ENCODE measurements at regions not wholly inside any gene's neighbourhood (a gene's known extent, or its start where the extent isn't known, plus 50 kb on each side); places are given as distances from the start of the nearest gene placed in this dataset.

DNA sequence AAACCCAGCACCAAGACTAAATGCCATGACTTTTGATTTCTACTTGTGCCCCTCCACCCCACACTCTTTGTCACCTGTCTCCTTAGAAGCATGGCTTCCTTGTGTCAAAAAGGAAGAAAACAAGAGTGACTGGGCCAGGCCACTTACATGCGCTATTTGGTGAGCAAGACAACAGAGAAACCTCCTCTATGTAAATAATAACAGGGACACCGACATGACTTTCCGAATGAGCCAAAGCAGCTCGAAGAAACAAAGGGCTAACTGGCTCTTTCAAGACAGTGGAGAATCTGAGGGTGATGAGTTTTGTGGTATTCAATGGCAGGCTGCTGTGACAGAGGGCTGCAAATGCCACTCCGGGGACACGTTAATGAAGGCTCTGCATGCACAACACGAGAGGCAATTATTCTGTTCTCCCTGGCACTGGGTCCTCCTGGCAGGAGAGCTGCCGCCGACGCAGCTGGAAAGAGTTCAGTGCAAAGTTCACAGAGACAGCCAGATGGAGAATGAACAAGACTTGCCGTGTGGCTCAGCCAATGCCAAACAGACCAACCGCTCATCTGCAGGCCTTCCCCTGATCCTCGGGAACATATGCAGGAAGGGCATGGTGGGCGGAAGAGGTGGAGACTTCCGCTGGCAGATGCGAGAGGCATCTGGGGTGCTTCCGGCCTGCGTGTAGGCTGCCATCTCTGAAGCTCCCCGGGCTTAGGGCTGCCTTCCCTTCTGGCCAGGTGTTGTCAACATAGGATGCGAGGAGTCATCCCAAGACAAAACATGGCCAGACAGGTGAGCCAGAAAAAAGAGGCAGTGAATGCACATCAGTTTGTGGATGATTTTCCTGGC lies 59.1 kb upstream of the SMNDC1 start:
- Histone ChIP-seq H3K9me3 (ENCODE audit: control insufficient read depth in 2 of 2, low read length in 2 of 2) (no peaks in the 10 kb centered on the region), H3K36me3 (ENCODE audit: control insufficient read depth in 2 of 2, insufficient read depth in 2 of 2, low read length in 2 of 2) (no peaks in the 10 kb centered on the region), H3K27ac (ENCODE audit: low read length) (no peak overlapping the region), H3K4me1 (ENCODE audit: control insufficient read depth, insufficient read depth, low read length) (peaks cover 6% of the 10 kb centered on the region), H3K9ac (ENCODE audit: low read length in 2 of 2) (no peak overlapping the region), H3K27me3 (ENCODE audit: control insufficient read depth in 1 of 2, insufficient read depth in 2 of 2, low read length in 2 of 2) (no peaks in the 10 kb centered on the region), H3K4me3 (ENCODE audit: low read length in 2 of 2) (no peak overlapping the region)

DNA sequence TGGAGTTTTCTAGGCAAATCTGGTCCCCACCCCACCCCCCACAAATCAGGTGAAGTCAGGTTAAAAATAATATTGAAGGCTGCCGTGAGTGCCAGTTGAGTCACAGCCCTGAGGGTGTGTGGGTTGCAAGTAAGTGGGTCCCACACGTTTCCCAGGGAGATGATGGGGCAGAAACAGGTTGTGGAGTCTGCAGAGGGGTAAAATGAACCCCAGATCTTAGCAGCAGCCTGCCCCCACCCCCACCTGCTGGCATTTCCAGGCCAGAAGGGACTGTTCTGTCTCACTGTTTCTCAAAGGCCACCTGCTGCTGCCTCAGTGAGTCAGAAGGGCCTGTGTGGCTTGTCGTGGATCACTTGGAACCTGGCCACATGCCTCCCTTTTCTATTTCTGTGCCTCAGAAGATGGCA lies 59.8 kb upstream of the SMNDC1 start:
- Histone ChIP-seq H3K4me1 (ENCODE audit: control insufficient read depth, insufficient read depth, low read length) (no peaks in the 10 kb centered on the region), H3K4me3 (ENCODE audit: low read length in 2 of 2) (no peak overlapping the region)

DNA sequence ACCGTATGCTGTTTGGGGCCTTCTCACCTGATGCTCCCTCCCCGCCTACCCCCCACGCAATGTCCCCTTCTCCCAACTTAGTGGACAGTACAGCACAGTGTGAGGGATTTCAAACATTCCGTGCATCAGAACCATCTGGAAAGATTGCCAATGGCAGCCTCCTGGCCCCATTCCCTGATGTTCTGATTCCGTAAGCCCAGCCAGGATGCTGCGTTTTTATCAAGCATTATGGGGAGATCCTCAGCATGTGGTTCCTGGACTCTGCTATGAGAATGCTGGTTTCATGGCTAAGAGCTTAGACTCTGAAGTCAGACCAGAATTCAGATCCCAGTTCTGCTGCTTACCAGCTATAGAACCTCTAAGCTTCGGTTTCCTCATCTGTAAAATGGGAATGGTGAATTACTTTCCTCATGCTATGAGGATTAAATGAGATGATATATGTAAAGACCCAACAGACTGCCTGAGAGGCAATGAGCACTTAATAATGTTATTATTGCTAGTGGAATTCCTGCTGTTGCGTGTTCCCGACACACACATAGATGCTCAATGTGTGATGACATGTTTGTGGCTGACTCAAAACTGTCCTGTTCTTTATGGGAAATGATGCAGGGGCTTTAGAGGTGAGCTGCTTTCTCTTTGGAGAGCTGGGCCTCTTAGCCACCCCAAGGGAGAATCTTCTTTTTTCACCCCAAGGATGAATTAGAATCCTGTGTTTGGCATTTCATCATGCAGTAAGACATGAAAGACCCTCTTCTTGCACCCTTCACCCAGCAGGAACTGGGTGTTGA lies 60.8 kb upstream of the SMNDC1 start:
- H3K27me3 ChIP-seq (ENCODE audit: control insufficient read depth in 1 of 2, insufficient read depth in 2 of 2, low read length in 2 of 2): no peaks in the 10 kb centered on the region
- H3K36me3 ChIP-seq (ENCODE audit: control insufficient read depth in 2 of 2, insufficient read depth in 2 of 2, low read length in 2 of 2): no peaks in the 10 kb centered on the region
- no peaks in the 10 kb centered on the region for H3K9me3 ChIP-seq (ENCODE audit: control insufficient read depth in 2 of 2, low read length in 2 of 2)
- H3K27ac ChIP-seq (ENCODE audit: low read length): no peak overlapping the region
- no peak overlapping the region for H3K4me3 ChIP-seq (ENCODE audit: low read length in 2 of 2)
- H3K9ac ChIP-seq (ENCODE audit: low read length in 2 of 2): no peak overlapping the region
- H3K4me1 ChIP-seq (ENCODE audit: control insufficient read depth, insufficient read depth, low read length): no peaks in the 10 kb centered on the region

More for the DNA sequence above, 59.8 kb upstream of the SMNDC1 start:
- Histone ChIP-seq H3K9ac (ENCODE audit: low read length in 2 of 2) (no peak overlapping the region), H3K27me3 (ENCODE audit: control insufficient read depth in 1 of 2, insufficient read depth in 2 of 2, low read length in 2 of 2) (no peaks in the 10 kb centered on the region), H3K36me3 (ENCODE audit: control insufficient read depth in 2 of 2, insufficient read depth in 2 of 2, low read length in 2 of 2) (no peaks in the 10 kb centered on the region), H3K27ac (ENCODE audit: low read length) (no peak overlapping the region), H3K9me3 (ENCODE audit: control insufficient read depth in 2 of 2, low read length in 2 of 2) (no peaks in the 10 kb centered on the region)

DNA sequence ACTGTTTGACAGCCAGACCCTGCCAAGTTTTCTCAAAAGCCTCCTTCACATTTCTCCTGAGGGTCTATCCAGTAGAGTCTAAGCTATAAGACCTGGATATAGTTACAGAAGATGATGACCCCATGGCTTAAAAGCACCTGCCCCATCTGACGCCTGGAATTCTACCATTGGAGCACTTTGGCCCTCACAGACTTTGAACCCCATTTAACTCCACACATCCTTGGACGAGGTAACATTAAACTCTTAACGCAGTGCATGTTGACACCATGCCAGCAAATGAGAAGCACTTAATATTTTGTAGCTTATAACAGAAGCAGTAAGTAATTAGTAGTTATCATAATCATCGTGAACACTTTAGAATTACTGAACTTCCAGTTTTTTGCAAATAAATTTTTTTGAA lies 61.9 kb upstream of the SMNDC1 start:
- no peaks in the 10 kb centered on the region for H3K4me1 ChIP-seq (ENCODE audit: control insufficient read depth, insufficient read depth, low read length)
- no peaks in the 10 kb centered on the region for H3K36me3 ChIP-seq (ENCODE audit: control insufficient read depth in 2 of 2, insufficient read depth in 2 of 2, low read length in 2 of 2)
- H3K4me3 ChIP-seq (ENCODE audit: low read length in 2 of 2): no peak overlapping the region
- no peak overlapping the region for H3K27ac ChIP-seq (ENCODE audit: low read length)
- no peaks in the 10 kb centered on the region for H3K27me3 ChIP-seq (ENCODE audit: control insufficient read depth in 1 of 2, insufficient read depth in 2 of 2, low read length in 2 of 2)
- H3K9ac ChIP-seq (ENCODE audit: low read length in 2 of 2): no peak overlapping the region
- no peaks in the 10 kb centered on the region for H3K9me3 ChIP-seq (ENCODE audit: control insufficient read depth in 2 of 2, low read length in 2 of 2)

DNA sequence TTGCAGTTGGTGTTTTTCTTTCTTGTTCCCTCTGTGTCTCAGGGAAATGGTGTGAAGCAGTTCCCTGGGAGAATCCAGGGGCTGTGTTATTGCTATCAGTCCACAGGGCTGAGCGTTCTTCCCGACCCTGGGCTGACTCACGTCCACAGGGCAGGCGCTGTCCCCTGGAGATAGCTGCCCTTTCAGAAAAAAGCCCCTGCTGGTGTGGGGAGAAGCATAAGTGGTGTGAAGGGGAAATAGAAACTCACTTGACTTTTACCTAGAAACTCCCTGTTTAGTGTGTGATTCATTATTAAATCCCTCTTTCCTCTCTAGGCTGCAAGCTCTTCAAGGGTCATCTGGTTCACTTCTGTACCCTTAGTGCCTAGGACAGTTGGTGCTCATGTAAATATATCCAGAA lies 63.3 kb upstream of the SMNDC1 start:
- Histone ChIP-seq H3K4me3 (ENCODE audit: low read length in 2 of 2) (no peak overlapping the region), H3K9ac (ENCODE audit: low read length in 2 of 2) (no peak overlapping the region), H3K9me3 (ENCODE audit: control insufficient read depth in 2 of 2, low read length in 2 of 2) (no peaks in the 10 kb centered on the region), H3K27me3 (ENCODE audit: control insufficient read depth in 1 of 2, insufficient read depth in 2 of 2, low read length in 2 of 2) (no peaks in the 10 kb centered on the region), H3K27ac (ENCODE audit: low read length) (no peak overlapping the region), H3K36me3 (ENCODE audit: control insufficient read depth in 2 of 2, insufficient read depth in 2 of 2, low read length in 2 of 2) (no peaks in the 10 kb centered on the region), H3K4me1 (ENCODE audit: control insufficient read depth, insufficient read depth, low read length) (no peaks in the 10 kb centered on the region)

DNA sequence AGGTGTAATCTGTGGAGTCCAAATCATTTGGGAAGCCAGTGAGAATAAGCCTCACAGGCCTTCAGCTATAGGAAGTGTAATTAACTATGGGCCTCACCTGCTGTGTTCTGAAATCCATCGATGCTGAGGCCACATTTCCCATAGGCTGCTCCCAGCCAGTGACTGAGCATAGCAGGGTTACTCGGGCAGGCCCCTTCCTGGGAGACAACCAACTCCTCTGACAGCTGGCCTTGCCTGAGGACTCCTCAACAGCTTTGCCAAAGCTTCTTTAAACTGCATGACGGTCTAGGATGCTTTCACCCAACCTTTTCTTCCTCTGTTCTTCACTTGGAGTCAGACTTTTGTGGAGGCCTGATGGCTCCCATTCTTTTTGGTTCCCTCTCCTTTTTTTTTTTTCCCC lies 63.8 kb upstream of the SMNDC1 start:
- Histone ChIP-seq H3K4me1 (ENCODE audit: control insufficient read depth, insufficient read depth, low read length) (no peaks in the 10 kb centered on the region), H3K9me3 (ENCODE audit: control insufficient read depth in 2 of 2, low read length in 2 of 2) (no peaks in the 10 kb centered on the region), H3K4me3 (ENCODE audit: low read length in 2 of 2) (no peak overlapping the region), H3K36me3 (ENCODE audit: control insufficient read depth in 2 of 2, insufficient read depth in 2 of 2, low read length in 2 of 2) (no peaks in the 10 kb centered on the region), H3K27me3 (ENCODE audit: control insufficient read depth in 1 of 2, insufficient read depth in 2 of 2, low read length in 2 of 2) (no peaks in the 10 kb centered on the region), H3K27ac (ENCODE audit: low read length) (no peak overlapping the region), H3K9ac (ENCODE audit: low read length in 2 of 2) (no peak overlapping the region)

DNA sequence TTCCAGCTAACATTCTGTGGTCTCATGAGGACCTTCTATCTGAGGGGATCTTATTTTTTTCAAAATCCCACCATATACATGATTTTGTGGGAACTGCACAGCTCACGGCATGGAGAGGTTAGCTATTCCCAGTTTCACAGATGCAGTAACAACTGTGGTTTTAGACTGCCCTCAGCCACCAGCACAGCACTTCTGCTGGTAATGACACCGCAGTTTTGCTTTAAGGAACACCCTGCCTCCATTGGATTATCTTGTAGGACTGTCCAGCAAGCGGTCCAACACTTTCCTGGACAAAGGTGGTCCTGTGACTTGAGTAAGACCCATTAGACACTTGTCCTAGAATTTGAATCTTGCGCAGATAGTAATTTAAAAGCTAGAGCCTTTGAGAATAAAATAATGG lies 65.3 kb upstream of the SMNDC1 start:
- H3K27me3 ChIP-seq (ENCODE audit: control insufficient read depth in 1 of 2, insufficient read depth in 2 of 2, low read length in 2 of 2): no peaks in the 10 kb centered on the region
- H3K27ac ChIP-seq (ENCODE audit: low read length): no peak overlapping the region
- H3K36me3 ChIP-seq (ENCODE audit: control insufficient read depth in 2 of 2, insufficient read depth in 2 of 2, low read length in 2 of 2): no peaks in the 10 kb centered on the region
- H3K9me3 ChIP-seq (ENCODE audit: control insufficient read depth in 2 of 2, low read length in 2 of 2): no peaks in the 10 kb centered on the region
- no peak overlapping the region for H3K4me3 ChIP-seq (ENCODE audit: low read length in 2 of 2)
- H3K9ac ChIP-seq (ENCODE audit: low read length in 2 of 2): no peak overlapping the region
- no peaks in the 10 kb centered on the region for H3K4me1 ChIP-seq (ENCODE audit: control insufficient read depth, insufficient read depth, low read length)

DNA sequence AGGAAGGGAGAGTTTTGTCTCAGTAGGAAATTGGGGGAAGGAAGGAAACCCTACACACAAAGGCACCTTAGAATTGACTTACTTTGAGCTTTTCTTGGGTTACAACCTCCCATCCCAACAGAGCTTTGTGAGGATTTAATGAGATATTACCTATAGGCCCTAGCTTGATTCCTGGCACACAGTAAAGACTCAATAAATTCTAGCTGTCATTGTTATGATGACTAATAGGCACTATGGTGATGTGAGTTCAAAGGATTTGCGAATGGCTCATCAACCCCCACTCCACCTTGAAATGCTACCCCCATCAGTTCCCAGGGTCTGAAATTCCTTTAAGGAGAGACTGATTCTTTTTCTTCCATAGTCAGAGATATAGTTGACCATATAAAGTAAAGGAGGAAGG lies 67.9 kb upstream of the SMNDC1 start:
- Histone ChIP-seq H3K27me3 (ENCODE audit: control insufficient read depth in 1 of 2, insufficient read depth in 2 of 2, low read length in 2 of 2) (no peaks in the 10 kb centered on the region), H3K4me1 (ENCODE audit: control insufficient read depth, insufficient read depth, low read length) (no peaks in the 10 kb centered on the region), H3K27ac (ENCODE audit: low read length) (no peak overlapping the region), H3K9ac (ENCODE audit: low read length in 2 of 2) (no peak overlapping the region), H3K4me3 (ENCODE audit: low read length in 2 of 2) (no peak overlapping the region), H3K36me3 (ENCODE audit: control insufficient read depth in 2 of 2, insufficient read depth in 2 of 2, low read length in 2 of 2) (no peaks in the 10 kb centered on the region), H3K9me3 (ENCODE audit: control insufficient read depth in 2 of 2, low read length in 2 of 2) (no peaks in the 10 kb centered on the region)

DNA sequence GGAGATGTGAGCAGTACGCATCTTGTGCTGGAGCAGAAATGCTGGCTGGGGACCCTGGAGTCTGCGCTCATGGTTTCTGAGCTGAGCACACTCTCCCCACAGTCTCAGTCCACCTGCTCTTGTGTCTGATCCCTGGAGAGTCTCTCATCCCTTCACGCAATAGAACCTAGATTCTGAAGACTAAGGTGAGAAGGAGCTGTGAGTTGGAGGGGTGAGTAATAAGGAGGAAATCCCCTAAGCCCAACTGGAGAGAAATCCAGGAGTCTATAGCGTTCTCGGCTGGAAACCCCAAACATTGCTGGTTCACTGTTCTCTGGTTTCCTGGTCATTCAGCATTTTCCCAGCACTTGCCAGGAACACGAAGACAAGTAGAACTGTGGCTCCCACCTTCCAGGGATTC lies 68.3 kb upstream of the SMNDC1 start:
- H3K4me1 ChIP-seq (ENCODE audit: control insufficient read depth, insufficient read depth, low read length): no peaks in the 10 kb centered on the region
- H3K27ac ChIP-seq (ENCODE audit: low read length): no peak overlapping the region
- no peaks in the 10 kb centered on the region for H3K9me3 ChIP-seq (ENCODE audit: control insufficient read depth in 2 of 2, low read length in 2 of 2)
- no peaks in the 10 kb centered on the region for H3K27me3 ChIP-seq (ENCODE audit: control insufficient read depth in 1 of 2, insufficient read depth in 2 of 2, low read length in 2 of 2)
- no peaks in the 10 kb centered on the region for H3K36me3 ChIP-seq (ENCODE audit: control insufficient read depth in 2 of 2, insufficient read depth in 2 of 2, low read length in 2 of 2)
- no peak overlapping the region for H3K9ac ChIP-seq (ENCODE audit: low read length in 2 of 2)
- no peak overlapping the region for H3K4me3 ChIP-seq (ENCODE audit: low read length in 2 of 2)

DNA sequence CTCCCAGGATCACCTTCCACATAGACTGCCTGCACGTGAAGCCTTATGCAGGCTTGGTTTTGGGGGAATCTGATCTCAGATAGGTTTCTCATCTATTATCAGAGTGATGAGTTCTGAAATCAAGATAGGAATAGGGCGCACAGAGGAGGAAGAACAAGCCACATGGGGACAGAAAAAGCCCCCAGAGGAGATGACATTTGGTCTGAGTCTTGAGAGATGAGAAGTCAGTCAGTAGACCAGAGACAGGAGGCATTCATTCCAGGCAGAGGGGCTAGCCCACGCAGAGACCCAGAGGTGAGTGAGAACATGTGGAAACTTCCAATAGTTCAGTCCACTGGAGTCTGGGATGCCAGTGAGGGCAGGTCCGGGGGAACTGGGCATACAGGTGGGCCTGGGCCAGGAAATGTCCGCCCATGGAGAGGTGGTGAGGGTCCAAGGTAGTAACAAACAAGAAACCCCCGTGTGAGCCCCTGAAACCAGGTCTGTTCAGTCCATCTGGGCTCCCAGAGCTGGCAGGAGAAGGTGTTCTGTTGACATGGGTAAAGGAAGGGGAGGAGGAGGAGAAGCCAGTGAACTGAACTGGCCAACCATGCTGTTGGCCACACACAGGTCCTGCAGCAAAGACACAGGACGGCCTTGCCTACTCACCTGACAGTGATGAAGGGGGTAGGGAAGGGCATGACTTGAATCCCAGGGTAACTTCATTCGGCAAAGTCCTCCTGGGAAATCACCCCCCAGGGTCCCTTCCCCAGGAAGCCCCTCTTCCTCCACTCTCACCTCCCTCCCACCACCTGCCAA lies 69.3 kb upstream of the SMNDC1 start:
- no peak overlapping the region for H3K27ac ChIP-seq (ENCODE audit: low read length)
- no peaks in the 10 kb centered on the region for H3K27me3 ChIP-seq (ENCODE audit: control insufficient read depth in 1 of 2, insufficient read depth in 2 of 2, low read length in 2 of 2)
- H3K9ac ChIP-seq (ENCODE audit: low read length in 2 of 2): no peak overlapping the region
- no peak overlapping the region for H3K4me3 ChIP-seq (ENCODE audit: low read length in 2 of 2)
- no peaks in the 10 kb centered on the region for H3K4me1 ChIP-seq (ENCODE audit: control insufficient read depth, insufficient read depth, low read length)
- no peaks in the 10 kb centered on the region for H3K9me3 ChIP-seq (ENCODE audit: control insufficient read depth in 2 of 2, low read length in 2 of 2)
- H3K36me3 ChIP-seq (ENCODE audit: control insufficient read depth in 2 of 2, insufficient read depth in 2 of 2, low read length in 2 of 2): no peaks in the 10 kb centered on the region

Data from stomach smooth muscle (tissue), 2 donors.